Fibroblast of pulmonary artery (primary cell): ENCODE measurements at regions not wholly inside any gene's neighbourhood (a gene's known extent, or its start where the extent isn't known, plus 50 kb on each side); places are given as distances from the start of the nearest gene placed in this dataset.

ENCODE experiments used
- DNase-seq: peaks from one replicate; pipeline ENCODE4 v3.0.0-alpha.2; 2010; ENCODE audit warnings: low read depth
- H3K4me3 ChIP-seq: replicated peaks from 2 replicates; pipeline ENCODE4 v1.5.1; 2011; ENCODE audit warnings: low read depth, mild to moderate bottlenecking, control low read depth, low read length, moderate library complexity
- TF ChIP-seq, protein P1 (sequence below): IDR thresholded peaks from 2 replicates; pipeline ENCODE4 v1.5.1; 2011; ENCODE audit warnings: mild to moderate bottlenecking, control low read depth, low read length, inconsistent platforms; ENCODE audit errors: missing control alignments

GRCh38 chr17:36765436-36766043, 164.2 kb downstream of the MRM1 start:
- TF ChIP-seq, protein P1, sequence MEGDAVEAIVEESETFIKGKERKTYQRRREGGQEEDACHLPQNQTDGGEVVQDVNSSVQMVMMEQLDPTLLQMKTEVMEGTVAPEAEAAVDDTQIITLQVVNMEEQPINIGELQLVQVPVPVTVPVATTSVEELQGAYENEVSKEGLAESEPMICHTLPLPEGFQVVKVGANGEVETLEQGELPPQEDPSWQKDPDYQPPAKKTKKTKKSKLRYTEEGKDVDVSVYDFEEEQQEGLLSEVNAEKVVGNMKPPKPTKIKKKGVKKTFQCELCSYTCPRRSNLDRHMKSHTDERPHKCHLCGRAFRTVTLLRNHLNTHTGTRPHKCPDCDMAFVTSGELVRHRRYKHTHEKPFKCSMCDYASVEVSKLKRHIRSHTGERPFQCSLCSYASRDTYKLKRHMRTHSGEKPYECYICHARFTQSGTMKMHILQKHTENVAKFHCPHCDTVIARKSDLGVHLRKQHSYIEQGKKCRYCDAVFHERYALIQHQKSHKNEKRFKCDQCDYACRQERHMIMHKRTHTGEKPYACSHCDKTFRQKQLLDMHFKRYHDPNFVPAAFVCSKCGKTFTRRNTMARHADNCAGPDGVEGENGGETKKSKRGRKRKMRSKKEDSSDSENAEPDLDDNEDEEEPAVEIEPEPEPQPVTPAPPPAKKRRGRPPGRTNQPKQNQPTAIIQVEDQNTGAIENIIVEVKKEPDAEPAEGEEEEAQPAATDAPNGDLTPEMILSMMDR, result no peak
- no peak for DNase-seq
- H3K4me3 ChIP-seq, result no peak overlapping the region

GRCh38 chr17:36768394-36768793, 167.0 kb downstream of the MRM1 start:
- TF ChIP-seq, protein P1, result peak; percentile 3
- H3K4me3 ChIP-seq, result no peak overlapping the region
- no peak for DNase-seq

- DNase-seq, result no peak
- TF ChIP-seq, protein P1, result no peak
These were observed 164.2 kb upstream of the LHX1 start for GRCh38 chr17:36773039-36773438.

DNA sequence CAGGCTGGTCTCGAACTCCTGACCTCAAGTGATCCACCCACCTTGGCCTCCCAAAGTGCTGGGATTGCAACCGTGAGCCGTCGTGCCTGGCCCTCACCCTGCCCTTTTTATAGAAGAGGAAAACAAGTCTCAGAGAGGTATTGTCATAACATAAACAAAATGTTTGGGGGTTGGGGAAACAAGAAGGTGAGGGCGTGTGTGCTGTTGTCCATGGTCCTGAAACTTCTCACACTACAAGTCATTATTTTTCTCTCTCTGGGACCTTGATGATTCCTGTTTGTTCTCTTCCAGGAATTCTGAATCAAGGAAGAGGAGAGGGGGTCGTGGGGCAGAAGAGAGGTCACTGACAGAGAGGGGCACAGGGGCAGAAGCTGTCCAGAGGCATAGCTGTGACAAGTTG, 160.2 kb upstream of the LHX1 start:
- DNase-seq, result peak; percentile 31
- TF ChIP-seq, protein P1, result no peak
- no peak overlapping the region for H3K4me3 ChIP-seq

More at GRCh38 chr17:36773039-36773438, 164.2 kb upstream of the LHX1 start:
- H3K4me3 ChIP-seq, result no peak overlapping the region

- TF ChIP-seq, protein P1, result no peak
- no peak overlapping the region for H3K4me3 ChIP-seq
- DNase-seq, result no peak
These were observed 158.8 kb upstream of the LHX1 start for GRCh38 chr17:36778448-36778847.

- DNase-seq, result no peak
- TF ChIP-seq, protein P1, result no peak
- no peak overlapping the region for H3K4me3 ChIP-seq
These were observed 157.7 kb upstream of the LHX1 start for GRCh38 chr17:36779550-36779949.

DNA sequence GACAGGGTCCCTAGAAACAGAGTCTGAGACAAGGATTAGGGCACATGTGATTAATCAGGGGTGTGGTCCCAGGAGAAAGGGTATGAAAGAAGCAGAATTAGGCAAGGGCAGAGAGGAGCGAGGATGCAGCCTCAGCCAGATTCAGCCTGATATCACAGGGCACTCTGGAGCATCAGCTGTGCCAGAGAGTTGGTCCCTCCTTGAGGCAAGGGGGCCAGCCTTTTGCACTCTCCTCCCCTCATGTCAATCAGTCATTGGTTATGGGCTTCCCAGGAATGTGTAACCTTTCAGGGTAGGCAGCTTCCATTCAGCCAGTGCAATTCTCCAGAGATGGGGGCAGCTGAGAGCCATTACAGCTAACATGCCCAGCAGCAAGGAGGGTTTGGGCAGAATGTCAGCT, 152.6 kb upstream of the LHX1 start:
- TF ChIP-seq, protein P1, result no peak
- DNase-seq, result no peak
- H3K4me3 ChIP-seq, result no peak overlapping the region
